Caco-2 (cell line): ENCODE measurements at regions not wholly inside any gene's neighbourhood (a gene's known extent, or its start where the extent isn't known, plus 50 kb on each side); places are given as distances from the start of the nearest gene placed in this dataset.

ENCODE experiments used
- BruUV-seq: library from RNA; stranded (reverse); fragments of 400-500 nt; replicated peaks from 2 replicates; lab custom pipeline; 2021; lab: Mats Ljungman, UMichigan
- CTCF ChIA-PET: fragments of 300-600 bp; sonication (Branson Sonifier 250); formaldehyde crosslinking; loops from one replicate; lab custom pipeline; 2022; ENCODE audit warnings: antibody characterized with exemption; lab: Charles Lee
- POLR2A ChIA-PET: fragments of 300-600 bp; sonication (Branson Sonifier 250); formaldehyde crosslinking; loops from one replicate; lab custom pipeline; 2022; ENCODE audit warnings: antibody characterized with exemption; lab: Charles Lee
- DNase-seq, 2 experiments: peaks; one replicate each; pipeline versions ENCODE4 v3.0.0 to v3.0.0-alpha.2; 2020 to 2022
- H3K27me3 ChIP-seq: replicated peaks from 2 replicates; pipeline ENCODE4 v1.6.0; 2011; ENCODE audit warnings: low read length; ENCODE audit not compliant: control insufficient read depth, insufficient read depth
- H3K36me3 ChIP-seq: 2 replicates; pipeline ENCODE4 v1.5.1; 2011; ENCODE audit warnings: low read length; ENCODE audit not compliant: control insufficient read depth, insufficient read depth
- H3K4me1 ChIP-seq: fragments of 250-450 bp; sonication (Bioruptor Pico); 2 replicates; pipeline ENCODE4 v1.5.1; 2020; ENCODE audit warnings: mild to moderate bottlenecking
- H3K4me3 ChIP-seq: 2 replicates; pipeline ENCODE4 v1.5.1; 2011; ENCODE audit warnings: low read depth, mild to moderate bottlenecking, control low read depth, low read length
- H3K9me3 ChIP-seq: fragments of 250-450 bp; sonication (Bioruptor Pico); 2 replicates; pipeline ENCODE4 v1.5.1; 2020; ENCODE audit warnings: mild to moderate bottlenecking, moderate library complexity
- H3K27ac Mint-ChIP-seq: one replicate; pipeline ENCODE4 v1.8.0; 2022; ENCODE audit warnings: mixed read lengths; ENCODE audit not compliant: unreplicated experiment
- H3K27me3 Mint-ChIP-seq: one replicate; pipeline ENCODE4 v1.8.0; 2022; ENCODE audit warnings: mixed read lengths; ENCODE audit not compliant: insufficient read depth, unreplicated experiment
- H3K36me3 Mint-ChIP-seq: one replicate; pipeline ENCODE4 v1.8.0; 2022; ENCODE audit warnings: mild to moderate bottlenecking, mixed read lengths; ENCODE audit not compliant: insufficient read depth, unreplicated experiment
- H3K4me1 Mint-ChIP-seq: one replicate; pipeline ENCODE4 v1.8.0; 2022; ENCODE audit warnings: low read depth, mixed read lengths; ENCODE audit not compliant: unreplicated experiment
- H3K4me3 Mint-ChIP-seq: one replicate; pipeline ENCODE4 v1.8.0; 2022; ENCODE audit warnings: mild to moderate bottlenecking, moderate library complexity, mixed read lengths; ENCODE audit not compliant: unreplicated experiment
- H3K9me3 Mint-ChIP-seq: one replicate; pipeline ENCODE4 v1.8.0; 2022; ENCODE audit warnings: mixed read lengths; ENCODE audit not compliant: unreplicated experiment
- CTCF ChIP-seq, 2 experiments: fragments of 200-600 bp in 1 of 2; IDR thresholded peaks; 1 replicate in 1 of 2; 2 replicates in 1 of 2; pipeline versions ENCODE4 v1.5.1 to v1.8.0; 2011 to 2022; ENCODE audit warnings: antibody characterized with exemption in 1 of 2, control low read depth in 1 of 2, inconsistent platforms in 1 of 2, low read depth in 1 of 2, low read length in 1 of 2, mild to moderate bottlenecking in 1 of 2, moderate library complexity in 1 of 2; ENCODE audit not compliant: insufficient read depth in 1 of 2, severe bottlenecking in 1 of 2, unreplicated experiment in 1 of 2
- intact Hi-C: fragments of 100-400 bp; cut with micrococcal nuclease; formaldehyde crosslinking; loops from one replicate; pipeline ENCODE4 v1.10.0; 2022; ENCODE audit not compliant: unreplicated experiment

GRCh38 chr16:51407199-51407598, 256.1 kb upstream of the SALL1 start:
- no peak for TF ChIP-seq CTCF (IDR thresholded peaks at IDR 0.05; ENCODE audit: insufficient read depth in 1 of 2, low read depth in 1 of 2, low read length in 1 of 2, severe bottlenecking in 1 of 2, unreplicated experiment in 1 of 2)
- no peaks in the 10 kb centered on the region for H3K9me3 ChIP-seq
- ChIA-PET CTCF (no interaction called here), POLR2A (interaction anchor here (0.5 kb wide), 1 partner anchor 493 kb away, joined by 4 read pairs; no protein-coding TSS in a partner anchor)
- Mint-ChIP-seq H3K9me3 (peaks cover 27% of the 10 kb centered on the region), H3K4me1 (no peaks in the 10 kb centered on the region), H3K4me3 (no peak overlapping the region), H3K27ac (no peak overlapping the region), H3K36me3 (no peaks in the 10 kb centered on the region), H3K27me3 (no peaks in the 10 kb centered on the region)
- intact Hi-C loops = no loop called here
- DNase-seq = no peak
- no peak overlapping the region for H3K4me3 ChIP-seq
- H3K4me1 ChIP-seq = no peaks in the 10 kb centered on the region
- no peaks in the 10 kb centered on the region for H3K27me3 ChIP-seq
- no peaks in the 10 kb centered on the region for H3K36me3 ChIP-seq
- BruUV-seq = no TSS peak

GRCh38 chr16:51405361-51405760, 254.3 kb upstream of the SALL1 start:
- BruUV-seq = no TSS peak
- peaks cover 42% of the 10 kb centered on the region for H3K9me3 Mint-ChIP-seq
- POLR2A ChIA-PET = no interaction called here
- H3K27ac Mint-ChIP-seq = no peak overlapping the region
- no peak for TF ChIP-seq CTCF (IDR thresholded peaks at IDR 0.05; ENCODE audit: insufficient read depth in 1 of 2, low read depth in 1 of 2, low read length in 1 of 2, severe bottlenecking in 1 of 2, unreplicated experiment in 1 of 2)
- Histone ChIP-seq H3K4me3 (no peak overlapping the region), H3K9me3 (no peaks in the 10 kb centered on the region), H3K4me1 (peaks cover 12% of the 10 kb centered on the region), H3K36me3 (no peaks in the 10 kb centered on the region), H3K27me3 (no peaks in the 10 kb centered on the region)
- H3K27me3 Mint-ChIP-seq = no peaks in the 10 kb centered on the region
- no peak overlapping the region for H3K4me3 Mint-ChIP-seq
- no peaks in the 10 kb centered on the region for H3K36me3 Mint-ChIP-seq
- CTCF ChIA-PET = no interaction called here
- intact Hi-C loops = no loop called here
- no peak for DNase-seq
- H3K4me1 Mint-ChIP-seq = peaks cover 12% of the 10 kb centered on the region

GRCh38 chr16:51404386-51404785, 253.3 kb upstream of the SALL1 start:
- POLR2A ChIA-PET = no interaction called here
- intact Hi-C loops = no loop called here
- Histone ChIP-seq H3K36me3 (no peaks in the 10 kb centered on the region), H3K4me1 (peaks cover 20% of the 10 kb centered on the region), H3K9me3 (no peaks in the 10 kb centered on the region), H3K4me3 (no peak overlapping the region), H3K27me3 (no peaks in the 10 kb centered on the region)
- Mint-ChIP-seq H3K4me1 (peaks cover 14% of the 10 kb centered on the region), H3K27ac (no peak overlapping the region), H3K9me3 (peaks cover 42% of the 10 kb centered on the region), H3K4me3 (no peak overlapping the region), H3K36me3 (no peaks in the 10 kb centered on the region), H3K27me3 (no peaks in the 10 kb centered on the region)
- BruUV-seq = no TSS peak
- TF ChIP-seq CTCF (IDR thresholded peaks at IDR 0.05; ENCODE audit: insufficient read depth in 1 of 2, low read depth in 1 of 2, low read length in 1 of 2, severe bottlenecking in 1 of 2, unreplicated experiment in 1 of 2) = no peak
- CTCF ChIA-PET = no interaction called here
- DNase-seq = no peak
